ENCODE measurements at regions not wholly inside any gene's neighbourhood (a gene's known extent, or its start where the extent isn't known, plus 50 kb on each side); places are given as distances from the start of the nearest gene placed in this dataset.

- no peaks in the 10 kb centered on the region for H3K4me1 Mint-ChIP-seq
- DNase-seq (no peak), ATAC-seq (ENCODE audit: low read depth) (no peak)
- ChIA-PET CTCF (no interaction called here), POLR2A (no interaction called here)
- H3K27ac Mint-ChIP-seq = no peak overlapping the region
- intact Hi-C loops (cut with micrococcal nuclease) = no loop called here
- H3K4me3 Mint-ChIP-seq = no peak overlapping the region
- TF ChIP-seq CTCF (IDR thresholded peaks at IDR 0.05) = no peak
- no peaks in the 10 kb centered on the region for H3K36me3 Mint-ChIP-seq (ENCODE audit: low read depth)
- H3K9me3 Mint-ChIP-seq = peaks cover 12% of the 10 kb centered on the region
- H3K27me3 Mint-ChIP-seq = peaks cover 4% of the 10 kb centered on the region
Observed at GRCh38 chr11:121748068-121748467, 295.3 kb upstream of the SORL1-AS1 start.

DNA sequence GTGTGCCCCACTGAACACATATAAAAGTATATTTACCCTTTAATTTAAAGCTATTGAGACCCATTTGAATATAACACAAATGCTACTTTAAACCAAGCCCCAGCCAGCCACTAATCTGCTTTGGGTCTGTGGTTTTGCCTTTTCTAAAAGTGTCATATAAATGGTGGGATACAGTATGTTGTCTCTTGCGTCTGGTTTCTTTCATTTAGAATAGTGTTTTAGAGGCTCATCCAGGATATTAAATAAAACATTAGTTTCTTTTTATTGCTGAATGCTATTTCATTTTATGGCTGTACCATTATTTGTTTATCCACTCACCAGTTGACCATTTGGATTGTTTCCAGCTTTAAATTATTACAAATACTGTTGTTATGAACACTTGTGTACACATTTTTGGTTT lies 290.5 kb upstream of the SORL1-AS1 start:
- Mint-ChIP-seq H3K27ac (no peak overlapping the region), H3K4me3 (no peak overlapping the region), H3K4me1 (no peaks in the 10 kb centered on the region), H3K9me3 (peaks cover 12% of the 10 kb centered on the region), H3K27me3 (peaks cover 10% of the 10 kb centered on the region), H3K36me3 (ENCODE audit: low read depth) (no peaks in the 10 kb centered on the region)
- TF ChIP-seq CTCF (IDR thresholded peaks at IDR 0.05) = no peak
- intact Hi-C loops (cut with micrococcal nuclease) = no loop called here
- ChIA-PET POLR2A (no interaction called here), CTCF (no interaction called here)
- ATAC-seq (ENCODE audit: low read depth) (no peak), DNase-seq (no peak)

- Mint-ChIP-seq H3K4me3 (no peak overlapping the region), H3K4me1 (no peaks in the 10 kb centered on the region), H3K9me3 (peaks cover 12% of the 10 kb centered on the region), H3K36me3 (ENCODE audit: low read depth) (no peaks in the 10 kb centered on the region), H3K27me3 (peaks cover 14% of the 10 kb centered on the region), H3K27ac (no peak overlapping the region)
- intact Hi-C loops (cut with micrococcal nuclease) = no loop called here
- no peak for ATAC-seq (ENCODE audit: low read depth)
- no peak for TF ChIP-seq CTCF (IDR thresholded peaks at IDR 0.05)
- DNase-seq = no peak
- POLR2A ChIA-PET = no interaction called here
- CTCF ChIA-PET = no interaction called here
Observed at GRCh38 chr11:121741761-121742361, 289.1 kb upstream of the SORL1-AS1 start.

GRCh38 chr11:121741351-121741760 lies 288.6 kb upstream of the SORL1-AS1 start:
- no peak overlapping the region for H3K4me3 Mint-ChIP-seq
- POLR2A ChIA-PET = no interaction called here
- no peak for ATAC-seq (ENCODE audit: low read depth)
- peaks cover 12% of the 10 kb centered on the region for H3K9me3 Mint-ChIP-seq
- no peak for DNase-seq
- CTCF ChIA-PET = no interaction called here
- no peak for TF ChIP-seq CTCF (IDR thresholded peaks at IDR 0.05)
- intact Hi-C loops (cut with micrococcal nuclease) = no loop called here
- no peak overlapping the region for H3K27ac Mint-ChIP-seq
- H3K36me3 Mint-ChIP-seq (ENCODE audit: low read depth) = no peaks in the 10 kb centered on the region
- no peaks in the 10 kb centered on the region for H3K4me1 Mint-ChIP-seq
- peaks cover 14% of the 10 kb centered on the region for H3K27me3 Mint-ChIP-seq

GRCh38 chr11:121740902-121741301 lies 288.1 kb upstream of the SORL1-AS1 start:
- H3K36me3 Mint-ChIP-seq (ENCODE audit: low read depth) = no peaks in the 10 kb centered on the region
- ChIA-PET POLR2A (no interaction called here), CTCF (no interaction called here)
- no peak overlapping the region for H3K27ac Mint-ChIP-seq
- H3K4me1 Mint-ChIP-seq = no peaks in the 10 kb centered on the region
- ATAC-seq (ENCODE audit: low read depth) (no peak), DNase-seq (no peak)
- intact Hi-C loops (cut with micrococcal nuclease) = no loop called here
- peaks cover 12% of the 10 kb centered on the region for H3K9me3 Mint-ChIP-seq
- H3K27me3 Mint-ChIP-seq = peaks cover 14% of the 10 kb centered on the region
- TF ChIP-seq CTCF (IDR thresholded peaks at IDR 0.05) = no peak
- no peak overlapping the region for H3K4me3 Mint-ChIP-seq
